GM23338 (cell line): ENCODE measurements at regions not wholly inside any gene's neighbourhood (a gene's known extent, or its start where the extent isn't known, plus 50 kb on each side); places are given as distances from the start of the nearest gene placed in this dataset.

ENCODE experiments used
- ATAC-seq: fragments of 200-7000 bp; cut with Tn5 transposase; 3 replicates; pipeline ENCODE4 v1.9.1; 2020
- DNase-seq: peaks from one replicate; pipeline ENCODE4 v3.0.0-alpha.2; 2015; ENCODE audit warnings: low spot score
- H2AFZ ChIP-seq: fragments of 200-600 bp; sonication (generic); 2 replicates; pipeline ENCODE4 v1.8.0; 2016; ENCODE audit warnings: antibody characterized with exemption, mild to moderate bottlenecking, moderate library complexity
- H3F3A ChIP-seq: fragments of 200-600 bp; sonication (generic); replicated peaks from 2 replicates; pipeline ENCODE4 v1.8.0; 2017; ENCODE audit warnings: antibody characterized with exemption, mixed run types, low read depth
- H3K27ac ChIP-seq: fragments of 200-600 bp; sonication (generic); 2 replicates; pipeline ENCODE4 v1.6.1; 2016; ENCODE audit warnings: low read depth
- H3K27me3 ChIP-seq: fragments of 200-600 bp; sonication (generic); 2 replicates; pipeline ENCODE4 v1.8.0; 2016; ENCODE audit warnings: mild to moderate bottlenecking, mixed run types, moderate library complexity; ENCODE audit not compliant: insufficient read depth
- H3K36me3 ChIP-seq: fragments of 200-600 bp; sonication (generic); 2 replicates; pipeline ENCODE4 v1.8.0; 2016; ENCODE audit warnings: mild to moderate bottlenecking; ENCODE audit not compliant: insufficient read depth
- H3K4me1 ChIP-seq: fragments of 200-600 bp; sonication (generic); 2 replicates; pipeline ENCODE4 v1.8.0; 2016; ENCODE audit warnings: mild to moderate bottlenecking, moderate library complexity; ENCODE audit not compliant: insufficient read depth
- H3K4me2 ChIP-seq: fragments of 200-600 bp; sonication (generic); 2 replicates; pipeline ENCODE4 v1.7.1; 2017; ENCODE audit warnings: mixed run types
- H3K4me3 ChIP-seq: fragments of 200-600 bp; sonication (generic); 2 replicates; pipeline ENCODE4 v1.6.1; 2016; ENCODE audit warnings: mixed run types
- H3K79me2 ChIP-seq: fragments of 200-600 bp; sonication (generic); replicated peaks from 2 replicates; pipeline ENCODE4 v1.8.0; 2017; ENCODE audit warnings: mild to moderate bottlenecking; ENCODE audit not compliant: insufficient read depth
- H3K9me2 ChIP-seq: fragments of 200-600 bp; sonication (generic); 2 replicates; pipeline ENCODE4 v1.8.0; 2017; ENCODE audit not compliant: insufficient read depth
- H4K20me1 ChIP-seq: fragments of 200-600 bp; sonication (generic); replicated peaks from 2 replicates; pipeline ENCODE4 v1.8.0; 2017; ENCODE audit warnings: mild to moderate bottlenecking; ENCODE audit not compliant: insufficient read depth
- H3K27ac Mint-ChIP-seq: 2 replicates; pipeline ENCODE4 v1.8.0; 2020; ENCODE audit warnings: inconsistent platforms, mild to moderate bottlenecking, moderate library complexity, mixed read lengths
- H3K27me3 Mint-ChIP-seq: 3 replicates; pipeline ENCODE4 v1.8.0; 2022; ENCODE audit warnings: low read depth, mild to moderate bottlenecking, moderate library complexity, mixed read lengths, inconsistent platforms; ENCODE audit not compliant: insufficient read depth, poor library complexity
- H3K36me3 Mint-ChIP-seq: 3 replicates; pipeline ENCODE4 v1.8.0; 2021; ENCODE audit warnings: low read depth, mild to moderate bottlenecking, inconsistent platforms, moderate library complexity, mixed read lengths
- H3K4me1 Mint-ChIP-seq: 3 replicates; pipeline ENCODE4 v1.8.0; 2020; ENCODE audit warnings: mild to moderate bottlenecking, inconsistent platforms, mixed read lengths
- H3K4me3 Mint-ChIP-seq: 3 replicates; pipeline ENCODE4 v1.8.0; 2021; ENCODE audit warnings: moderate library complexity, mild to moderate bottlenecking, inconsistent platforms, mixed read lengths
- H3K9me3 Mint-ChIP-seq: 3 replicates; pipeline ENCODE4 v1.8.0; 2020; ENCODE audit warnings: moderate library complexity, mild to moderate bottlenecking, inconsistent platforms, mixed read lengths
- CREB1 ChIP-seq: fragments of 250-450 bp; sonication (Bioruptor Pico); IDR thresholded peaks from 2 replicates; pipeline ENCODE4 v1.5.0; 2020; ENCODE audit warnings: low read depth, mild to moderate bottlenecking, moderate library complexity
- EZH2 ChIP-seq: fragments of 200-600 bp; sonication (generic); IDR thresholded peaks from one replicate; pipeline ENCODE4 v1.8.0; 2017; ENCODE audit warnings: antibody characterized with exemption, mild to moderate bottlenecking, low read depth; ENCODE audit not compliant: unreplicated experiment
- NANOG ChIP-seq: IDR thresholded peaks from 2 replicates; pipeline ENCODE4 v1.6.1; 2016; ENCODE audit warnings: antibody characterized with exemption, borderline replicate concordance
- ZNF114 ChIP-seq: fragments of 250-450 bp; sonication (Bioruptor Pico); IDR thresholded peaks from 2 replicates; pipeline ENCODE4 v1.5.0; 2020; ENCODE audit warnings: mild to moderate bottlenecking, moderate library complexity
- ZNF331 ChIP-seq: fragments of 250-450 bp; sonication (Bioruptor Pico); IDR thresholded peaks from 2 replicates; pipeline ENCODE4 v1.5.0; 2020; ENCODE audit warnings: low read depth, mild to moderate bottlenecking, moderate library complexity
- TF ChIP-seq, protein P1 (sequence below): IDR thresholded peaks from 2 replicates; pipeline ENCODE4 v1.6.1; 2016; ENCODE audit warnings: antibody characterized with exemption
- TF ChIP-seq, protein P2 (sequence below): fragments of 250-450 bp; sonication (Bioruptor Pico); IDR thresholded peaks from 2 replicates; pipeline ENCODE4 v1.5.0; 2020; ENCODE audit warnings: mild to moderate bottlenecking, moderate library complexity

DNA sequence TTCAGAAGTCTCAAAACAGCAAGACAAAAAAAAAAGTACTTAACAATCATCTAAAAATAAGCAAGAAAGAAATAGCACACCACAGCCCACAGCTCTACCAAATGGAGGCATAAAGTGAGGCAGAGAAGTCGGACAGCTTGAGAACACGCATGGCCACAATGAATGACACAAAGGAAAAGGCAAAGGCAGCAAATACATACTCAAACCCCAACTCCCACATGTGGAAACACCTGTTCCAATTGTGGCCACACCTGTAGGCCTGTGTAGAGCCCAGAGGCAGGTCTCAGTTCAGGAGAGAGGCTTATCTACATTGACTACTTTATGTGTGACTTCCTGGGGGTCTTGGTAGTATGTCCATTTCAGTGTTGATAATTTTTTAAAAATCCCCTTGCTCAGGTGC is 543.5 kb downstream of the LMO4 start (continued):
- TF ChIP-seq EZH2 (no peak), ZNF114 (CRISPR knock-in tag) (no peak), CREB1 (CRISPR knock-in tag) (no peak)
- TF ChIP-seq, protein P1, sequence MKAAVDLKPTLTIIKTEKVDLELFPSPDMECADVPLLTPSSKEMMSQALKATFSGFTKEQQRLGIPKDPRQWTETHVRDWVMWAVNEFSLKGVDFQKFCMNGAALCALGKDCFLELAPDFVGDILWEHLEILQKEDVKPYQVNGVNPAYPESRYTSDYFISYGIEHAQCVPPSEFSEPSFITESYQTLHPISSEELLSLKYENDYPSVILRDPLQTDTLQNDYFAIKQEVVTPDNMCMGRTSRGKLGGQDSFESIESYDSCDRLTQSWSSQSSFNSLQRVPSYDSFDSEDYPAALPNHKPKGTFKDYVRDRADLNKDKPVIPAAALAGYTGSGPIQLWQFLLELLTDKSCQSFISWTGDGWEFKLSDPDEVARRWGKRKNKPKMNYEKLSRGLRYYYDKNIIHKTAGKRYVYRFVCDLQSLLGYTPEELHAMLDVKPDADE: no peak

DNA sequence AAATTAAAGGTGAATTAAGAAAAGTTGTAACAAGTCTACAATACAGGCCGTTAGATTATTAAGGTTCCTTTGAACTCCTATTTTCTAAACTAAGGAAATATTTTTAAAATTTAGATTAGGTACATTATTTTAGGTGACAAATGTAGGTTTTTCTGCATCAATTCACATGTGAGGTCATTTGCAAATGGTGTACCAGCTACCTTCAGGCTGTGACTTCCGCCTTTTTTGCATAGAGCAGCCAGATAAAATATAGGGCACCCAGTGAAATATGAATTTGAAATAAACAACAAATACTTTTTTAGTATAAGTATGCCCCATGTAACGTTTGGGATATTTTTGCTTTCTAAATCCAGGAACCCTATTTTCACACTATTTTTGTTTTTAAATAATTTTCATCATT is 544.0 kb downstream of the LMO4 start:
- Histone ChIP-seq H3K4me2 (no peak overlapping the region), H3K27ac (no peak overlapping the region), H3K9me2 (no peaks in the 10 kb centered on the region; the same call in 1 of the 2 replicates), H3K4me3 (no peak overlapping the region), H2AFZ (no peak overlapping the region), H3F3A (no peaks in the 10 kb centered on the region), H4K20me1 (no peaks in the 10 kb centered on the region), H3K4me1 (peaks cover 10% of the 10 kb centered on the region; the same call in 1 of the 2 replicates), H3K79me2 (no peaks in the 10 kb centered on the region), H3K27me3 (no peaks in the 10 kb centered on the region), H3K36me3 (no peaks in the 10 kb centered on the region)
- no peak overlapping the region for H3K27ac Mint-ChIP-seq
- TF ChIP-seq ZNF331 (CRISPR knock-in tag): no peak
- H3K4me3 Mint-ChIP-seq: no peak overlapping the region
- H3K27me3 Mint-ChIP-seq: no peaks in the 10 kb centered on the region
- DNase-seq (no peak), ATAC-seq (no peak)
- H3K36me3 Mint-ChIP-seq: peaks cover 9% of the 10 kb centered on the region; the same call in 2 of the 3 replicates
- peaks cover 14% of the 10 kb centered on the region for H3K4me1 Mint-ChIP-seq
- peaks cover 5% of the 10 kb centered on the region; the same call in 2 of the 3 replicates for H3K9me3 Mint-ChIP-seq

DNA sequence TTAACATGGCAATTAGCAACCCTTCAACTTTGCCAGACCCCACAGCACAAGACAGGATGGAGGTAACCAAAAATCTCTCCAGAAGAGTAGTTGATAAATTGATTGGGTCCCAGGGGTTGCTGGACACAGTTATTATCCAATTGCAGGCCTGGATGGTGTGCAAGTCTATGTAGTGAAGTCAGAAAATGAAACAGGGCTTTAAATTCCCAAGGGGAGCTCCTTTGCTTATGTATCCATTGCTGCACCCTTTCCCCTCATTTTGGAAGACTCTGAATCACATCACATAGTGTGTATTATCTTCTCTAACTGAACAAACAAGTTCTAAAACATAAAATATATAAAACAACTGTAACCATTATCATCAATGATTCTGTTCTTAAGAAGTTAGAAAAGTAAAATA is 550.2 kb downstream of the LMO4 start:
- DNase-seq (no peak), ATAC-seq (no peak)
- Histone ChIP-seq H3K9me2 (no peaks in the 10 kb centered on the region; the same call in 1 of the 2 replicates), H3K4me1 (no peaks in the 10 kb centered on the region), H3K4me2 (no peak overlapping the region), H3K79me2 (no peaks in the 10 kb centered on the region), H3F3A (no peaks in the 10 kb centered on the region), H3K36me3 (no peaks in the 10 kb centered on the region), H2AFZ (no peak overlapping the region), H4K20me1 (no peaks in the 10 kb centered on the region), H3K27me3 (no peaks in the 10 kb centered on the region), H3K27ac (no peak overlapping the region), H3K4me3 (no peak overlapping the region)
- no peak for TF ChIP-seq ZNF331 (CRISPR knock-in tag)
- TF ChIP-seq EZH2: no peak
- Mint-ChIP-seq H3K36me3 (peaks cover 5% of the 10 kb centered on the region), H3K27ac (no peak overlapping the region), H3K4me3 (no peak overlapping the region), H3K9me3 (peaks cover 11% of the 10 kb centered on the region), H3K4me1 (no peaks in the 10 kb centered on the region), H3K27me3 (no peaks in the 10 kb centered on the region)

DNA sequence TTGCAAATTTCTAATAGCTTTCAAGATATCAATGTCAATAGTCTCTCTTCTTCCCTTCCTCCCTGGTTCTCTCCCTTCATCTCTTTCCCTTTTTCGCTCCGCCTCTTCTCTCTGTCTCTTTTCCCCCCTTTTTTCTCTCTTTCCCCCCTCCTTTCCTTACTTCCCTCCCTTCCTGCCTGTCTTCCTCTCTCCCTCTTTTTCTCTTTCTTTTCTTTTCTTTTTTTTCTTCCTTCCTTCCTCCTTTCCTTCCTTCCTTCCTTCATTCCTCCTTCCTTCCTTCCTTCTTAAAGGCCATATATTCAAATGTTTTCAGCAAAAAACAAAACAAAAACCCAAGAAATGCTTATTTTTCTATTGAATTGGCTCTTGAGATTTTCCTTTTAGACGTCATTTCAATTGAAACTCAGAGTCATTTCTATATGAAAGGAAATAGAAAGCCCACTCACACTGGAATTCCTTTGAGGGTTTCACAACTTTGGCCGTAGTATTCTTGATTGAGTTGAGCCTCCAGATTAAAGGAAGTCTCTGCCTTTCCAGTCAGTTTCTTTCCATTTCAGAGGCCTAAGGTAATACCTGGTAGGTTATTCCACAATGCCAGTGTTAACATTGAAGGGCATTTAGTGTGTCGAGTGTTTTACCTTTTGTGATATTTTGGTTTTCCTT is 551.5 kb downstream of the LMO4 start:
- Mint-ChIP-seq H3K27ac (no peak overlapping the region), H3K27me3 (no peaks in the 10 kb centered on the region), H3K9me3 (peaks cover 11% of the 10 kb centered on the region), H3K36me3 (peaks cover 5% of the 10 kb centered on the region), H3K4me1 (no peaks in the 10 kb centered on the region), H3K4me3 (no peak overlapping the region)
- Histone ChIP-seq H3K36me3 (no peaks in the 10 kb centered on the region), H2AFZ (no peak overlapping the region), H3K4me1 (no peaks in the 10 kb centered on the region), H4K20me1 (no peaks in the 10 kb centered on the region), H3K79me2 (no peaks in the 10 kb centered on the region), H3K4me3 (no peak overlapping the region), H3K9me2 (no peaks in the 10 kb centered on the region; the same call in 1 of the 2 replicates), H3K27me3 (no peaks in the 10 kb centered on the region), H3F3A (no peaks in the 10 kb centered on the region), H3K4me2 (no peak overlapping the region), H3K27ac (no peak overlapping the region)
- DNase-seq (no peak), ATAC-seq (no peak)
- TF ChIP-seq, protein P2, sequence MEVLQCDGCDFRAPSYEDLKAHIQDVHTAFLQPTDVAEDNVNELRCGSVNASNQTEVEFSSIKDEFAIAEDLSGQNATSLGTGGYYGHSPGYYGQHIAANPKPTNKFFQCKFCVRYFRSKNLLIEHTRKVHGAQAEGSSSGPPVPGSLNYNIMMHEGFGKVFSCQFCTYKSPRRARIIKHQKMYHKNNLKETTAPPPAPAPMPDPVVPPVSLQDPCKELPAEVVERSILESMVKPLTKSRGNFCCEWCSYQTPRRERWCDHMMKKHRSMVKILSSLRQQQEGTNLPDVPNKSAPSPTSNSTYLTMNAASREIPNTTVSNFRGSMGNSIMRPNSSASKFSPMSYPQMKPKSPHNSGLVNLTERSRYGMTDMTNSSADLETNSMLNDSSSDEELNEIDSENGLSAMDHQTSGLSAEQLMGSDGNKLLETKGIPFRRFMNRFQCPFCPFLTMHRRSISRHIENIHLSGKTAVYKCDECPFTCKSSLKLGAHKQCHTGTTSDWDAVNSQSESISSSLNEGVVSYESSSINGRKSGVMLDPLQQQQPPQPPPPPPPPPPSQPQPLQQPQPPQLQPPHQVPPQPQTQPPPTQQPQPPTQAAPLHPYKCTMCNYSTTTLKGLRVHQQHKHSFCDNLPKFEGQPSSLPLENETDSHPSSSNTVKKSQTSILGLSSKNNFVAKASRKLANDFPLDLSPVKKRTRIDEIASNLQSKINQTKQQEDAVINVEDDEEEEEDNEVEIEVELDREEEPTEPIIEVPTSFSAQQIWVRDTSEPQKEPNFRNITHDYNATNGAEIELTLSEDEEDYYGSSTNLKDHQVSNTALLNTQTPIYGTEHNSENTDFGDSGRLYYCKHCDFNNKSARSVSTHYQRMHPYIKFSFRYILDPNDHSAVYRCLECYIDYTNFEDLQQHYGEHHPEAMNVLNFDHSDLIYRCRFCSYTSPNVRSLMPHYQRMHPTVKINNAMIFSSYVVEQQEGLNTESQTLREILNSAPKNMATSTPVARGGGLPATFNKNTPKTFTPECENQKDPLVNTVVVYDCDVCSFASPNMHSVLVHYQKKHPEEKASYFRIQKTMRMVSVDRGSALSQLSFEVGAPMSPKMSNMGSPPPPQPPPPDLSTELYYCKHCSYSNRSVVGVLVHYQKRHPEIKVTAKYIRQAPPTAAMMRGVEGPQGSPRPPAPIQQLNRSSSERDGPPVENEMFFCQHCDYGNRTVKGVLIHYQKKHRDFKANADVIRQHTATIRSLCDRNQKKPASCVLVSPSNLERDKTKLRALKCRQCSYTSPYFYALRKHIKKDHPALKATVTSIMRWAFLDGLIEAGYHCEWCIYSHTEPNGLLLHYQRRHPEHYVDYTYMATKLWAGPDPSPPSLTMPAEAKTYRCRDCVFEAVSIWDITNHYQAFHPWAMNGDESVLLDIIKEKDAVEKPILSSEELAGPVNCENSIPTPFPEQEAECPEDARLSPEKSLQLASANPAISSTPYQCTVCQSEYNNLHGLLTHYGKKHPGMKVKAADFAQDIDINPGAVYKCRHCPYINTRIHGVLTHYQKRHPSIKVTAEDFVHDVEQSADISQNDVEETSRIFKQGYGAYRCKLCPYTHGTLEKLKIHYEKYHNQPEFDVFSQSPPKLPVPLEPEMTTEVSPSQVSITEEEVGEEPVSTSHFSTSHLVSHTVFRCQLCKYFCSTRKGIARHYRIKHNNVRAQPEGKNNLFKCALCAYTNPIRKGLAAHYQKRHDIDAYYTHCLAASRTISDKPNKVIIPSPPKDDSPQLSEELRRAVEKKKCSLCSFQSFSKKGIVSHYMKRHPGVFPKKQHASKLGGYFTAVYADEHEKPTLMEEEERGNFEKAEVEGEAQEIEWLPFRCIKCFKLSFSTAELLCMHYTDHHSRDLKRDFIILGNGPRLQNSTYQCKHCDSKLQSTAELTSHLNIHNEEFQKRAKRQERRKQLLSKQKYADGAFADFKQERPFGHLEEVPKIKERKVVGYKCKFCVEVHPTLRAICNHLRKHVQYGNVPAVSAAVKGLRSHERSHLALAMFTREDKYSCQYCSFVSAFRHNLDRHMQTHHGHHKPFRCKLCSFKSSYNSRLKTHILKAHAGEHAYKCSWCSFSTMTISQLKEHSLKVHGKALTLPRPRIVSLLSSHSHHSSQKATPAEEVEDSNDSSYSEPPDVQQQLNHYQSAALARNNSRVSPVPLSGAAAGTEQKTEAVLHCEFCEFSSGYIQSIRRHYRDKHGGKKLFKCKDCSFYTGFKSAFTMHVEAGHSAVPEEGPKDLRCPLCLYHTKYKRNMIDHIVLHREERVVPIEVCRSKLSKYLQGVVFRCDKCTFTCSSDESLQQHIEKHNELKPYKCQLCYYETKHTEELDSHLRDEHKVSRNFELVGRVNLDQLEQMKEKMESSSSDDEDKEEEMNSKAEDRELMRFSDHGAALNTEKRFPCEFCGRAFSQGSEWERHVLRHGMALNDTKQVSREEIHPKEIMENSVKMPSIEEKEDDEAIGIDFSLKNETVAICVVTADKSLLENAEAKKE (CRISPR knock-in tag): no peak
- TF ChIP-seq NANOG: no peak
